HG03103 (cell line): ENCODE measurements at regions not wholly inside any gene's neighbourhood (a gene's known extent, or its start where the extent isn't known, plus 50 kb on each side); places are given as distances from the start of the nearest gene placed in this dataset.
"Not testable (repeated sequence)": the region's sequence is repeated elsewhere in the genome, so short reads cannot be mapped to it uniquely, and the experiment has no call there.

Experiments
- ATAC-seq: cut with Tn5 transposase; IDR thresholded peaks from one replicate; pipeline ENCODE4 v1.9.1; 2021; ENCODE audit warnings: low read depth; ENCODE audit not compliant: unreplicated experiment

DNA sequence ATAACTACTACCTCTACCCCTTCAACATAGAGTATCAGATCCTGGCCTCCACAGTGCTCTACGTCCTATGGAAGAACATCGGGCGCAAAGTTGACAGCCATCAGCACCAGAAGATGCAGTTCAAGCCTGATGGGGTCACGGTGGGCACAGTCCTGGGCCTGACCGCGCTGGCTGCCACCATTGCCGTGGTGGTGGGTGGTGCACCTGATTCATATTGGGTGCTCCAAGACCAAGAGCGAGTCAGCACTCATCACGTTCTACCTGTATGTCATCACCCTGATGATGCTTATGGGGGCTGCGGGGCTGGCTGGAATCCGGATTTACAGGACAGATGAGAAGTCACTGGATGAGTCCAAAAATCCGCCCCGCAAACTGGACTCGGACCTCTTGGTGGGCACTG, 846.4 kb downstream of the RPIA start:
- not testable (repeated sequence) for ATAC-seq

DNA sequence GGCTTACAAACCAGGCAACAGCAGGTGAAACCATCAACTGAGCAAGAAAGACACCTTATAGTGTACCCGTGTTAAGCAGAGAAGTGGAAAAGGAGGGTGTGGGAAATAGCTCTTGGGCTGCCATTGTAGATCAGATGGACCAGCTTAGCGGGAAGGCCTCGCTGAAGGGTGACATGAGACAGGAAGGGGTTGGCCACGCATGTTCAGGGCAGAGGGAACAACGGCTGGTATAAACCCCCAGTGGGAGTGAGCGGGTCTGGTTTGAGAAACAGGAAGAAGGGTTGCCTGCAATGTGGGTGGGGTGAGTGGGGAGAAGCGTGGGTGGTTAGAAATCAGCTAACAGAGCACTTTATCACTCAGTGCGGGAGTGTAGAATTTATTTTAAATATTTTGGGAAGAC, 852.6 kb downstream of the RPIA start:
- ATAC-seq, result not testable (repeated sequence)

GRCh38 chr2:89579154-89579553, 887.7 kb downstream of the RPIA start:
- not testable (repeated sequence) for ATAC-seq

DNA sequence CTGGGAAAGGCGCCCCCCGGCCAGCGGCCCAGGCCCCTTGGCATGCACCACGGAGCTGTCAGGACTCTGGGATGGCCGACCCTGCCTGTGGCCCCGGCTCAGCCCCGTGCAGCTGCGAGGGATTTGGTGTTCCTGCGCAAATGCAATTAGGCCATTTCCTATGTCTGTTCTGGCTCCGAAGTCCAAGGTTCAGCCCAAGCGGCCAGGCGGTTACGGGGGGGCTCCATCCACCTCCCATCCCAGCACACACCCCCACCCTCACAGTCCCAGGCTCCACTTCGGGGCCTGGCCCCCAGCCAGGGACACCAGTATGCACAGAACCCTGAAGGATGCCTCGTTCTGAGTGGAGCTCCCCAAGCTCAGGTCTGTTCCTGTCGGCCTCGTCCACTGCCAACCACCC, 891.3 kb downstream of the RPIA start:
- ATAC-seq, result not testable (repeated sequence)

DNA sequence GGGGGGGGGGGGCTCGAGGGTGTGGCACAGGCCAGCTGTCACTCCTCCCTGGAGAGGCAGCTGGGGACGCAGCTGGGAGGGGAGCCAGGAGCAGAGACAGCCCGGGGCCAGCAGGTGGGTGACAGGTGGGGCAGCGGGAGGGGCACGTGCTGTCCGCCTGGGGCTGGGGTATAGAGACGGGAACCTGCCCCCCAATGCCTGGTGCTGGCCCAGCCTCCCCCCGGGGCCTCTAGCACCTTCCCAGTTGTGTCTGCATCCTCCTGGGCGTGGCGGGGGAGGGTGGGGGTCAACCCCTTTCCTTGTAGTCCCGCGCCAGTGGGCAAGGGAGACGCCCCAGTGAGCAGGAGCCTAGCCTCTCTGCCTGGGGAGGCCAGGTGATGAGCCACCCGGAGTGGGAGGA, 892.6 kb downstream of the RPIA start:
- ATAC-seq, result not testable (repeated sequence)

DNA sequence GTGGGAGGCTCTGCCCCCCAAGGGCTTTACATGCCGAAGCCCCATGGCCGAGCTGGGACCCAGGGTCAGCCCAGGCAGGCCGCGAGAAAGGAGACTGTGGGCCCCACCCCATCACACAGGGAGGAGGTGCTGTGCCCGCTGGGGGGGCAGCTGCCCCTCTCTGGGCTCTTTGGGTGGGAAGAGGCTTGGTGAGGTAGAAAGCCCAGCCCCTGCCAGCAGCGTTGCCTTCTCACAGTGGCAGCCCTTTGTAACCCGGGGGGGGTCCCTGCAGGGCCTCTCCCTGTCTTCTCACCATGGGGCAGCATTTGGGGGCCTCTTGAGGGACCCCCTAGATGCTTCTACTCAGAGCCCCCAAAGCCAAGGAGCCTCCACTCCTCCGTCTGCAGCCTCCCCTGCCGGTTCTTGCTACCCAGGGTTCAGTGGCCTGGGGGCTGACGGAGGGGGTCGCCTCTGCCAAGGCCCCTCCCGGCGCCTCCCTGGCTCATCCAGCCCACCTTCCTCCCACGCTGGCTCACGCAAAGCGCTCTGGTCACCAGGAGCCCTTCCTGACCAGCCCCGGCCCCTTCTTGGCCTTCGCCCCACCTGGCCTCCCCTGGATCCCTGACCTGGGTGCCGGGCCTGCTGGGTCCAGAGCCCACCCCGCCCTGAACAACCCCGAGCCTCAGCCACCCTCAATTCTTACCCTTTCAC, 893.5 kb downstream of the RPIA start:
- ATAC-seq, result not testable (repeated sequence)

DNA sequence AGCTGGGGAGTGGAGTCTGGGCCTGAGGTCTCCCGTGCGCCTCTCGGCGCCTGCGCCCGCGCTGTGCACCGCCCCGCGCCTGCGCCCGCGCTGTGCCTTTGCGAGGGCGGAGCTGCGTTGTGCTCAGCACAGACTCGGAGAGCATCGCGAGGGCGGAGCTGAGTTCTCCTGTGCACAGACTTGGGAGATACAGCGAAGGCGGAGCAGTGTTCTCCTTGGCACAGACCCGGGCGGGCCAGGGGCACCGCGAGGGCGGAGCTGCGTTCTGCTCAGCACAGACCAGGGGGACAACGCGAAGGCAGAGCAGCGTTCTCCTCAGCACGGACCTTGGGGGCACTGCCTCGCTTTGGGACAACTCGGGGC, 894.1 kb downstream of the RPIA start:
- ATAC-seq, result peak; percentile 99

DNA sequence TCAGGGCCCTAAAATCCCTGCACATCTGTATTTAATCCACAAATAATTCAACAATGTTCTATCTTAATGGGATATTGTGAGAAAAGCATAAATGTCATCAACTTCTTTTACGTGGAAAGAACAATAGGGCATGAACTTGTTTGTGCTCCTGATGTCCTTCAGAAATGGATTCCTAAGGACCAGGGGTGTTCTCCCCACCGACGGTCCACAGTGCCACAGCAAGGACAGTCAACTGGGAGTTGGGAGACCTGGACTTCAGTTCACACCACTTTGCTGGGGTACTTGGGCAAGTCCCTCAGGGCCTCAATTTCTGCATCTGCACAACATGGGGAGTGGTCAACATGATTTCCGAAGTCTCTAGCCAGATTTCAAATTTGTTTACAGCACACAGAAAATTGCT, 908.4 kb downstream of the RPIA start:
- not testable (repeated sequence) for ATAC-seq

DNA sequence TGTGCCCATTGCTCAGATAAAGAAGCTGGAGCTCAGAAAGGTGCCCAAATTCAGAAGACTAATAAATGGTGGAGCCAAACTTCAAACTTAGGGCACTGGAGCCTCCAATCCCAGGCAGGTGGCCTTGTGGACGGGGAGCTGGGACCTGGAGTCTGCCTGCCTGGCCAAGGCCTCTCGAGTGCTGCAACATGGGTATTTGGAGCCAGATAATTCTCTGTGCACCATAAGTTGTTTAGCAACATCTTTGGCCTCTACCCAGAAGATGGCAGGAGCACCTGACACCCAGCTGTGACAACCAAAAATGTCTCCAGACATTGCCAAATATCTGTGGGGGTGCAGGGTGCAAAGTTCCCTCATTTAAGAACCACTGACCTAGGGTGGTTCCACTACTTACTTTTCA, 915.0 kb downstream of the RPIA start:
- ATAC-seq, result not testable (repeated sequence)

- ATAC-seq, result not testable (repeated sequence)
Observed at GRCh38 chr2:89610207-89610926, 918.9 kb downstream of the RPIA start.

- not testable (repeated sequence) for ATAC-seq
Observed at GRCh38 chr2:89610927-89611515, 919.5 kb downstream of the RPIA start.

DNA sequence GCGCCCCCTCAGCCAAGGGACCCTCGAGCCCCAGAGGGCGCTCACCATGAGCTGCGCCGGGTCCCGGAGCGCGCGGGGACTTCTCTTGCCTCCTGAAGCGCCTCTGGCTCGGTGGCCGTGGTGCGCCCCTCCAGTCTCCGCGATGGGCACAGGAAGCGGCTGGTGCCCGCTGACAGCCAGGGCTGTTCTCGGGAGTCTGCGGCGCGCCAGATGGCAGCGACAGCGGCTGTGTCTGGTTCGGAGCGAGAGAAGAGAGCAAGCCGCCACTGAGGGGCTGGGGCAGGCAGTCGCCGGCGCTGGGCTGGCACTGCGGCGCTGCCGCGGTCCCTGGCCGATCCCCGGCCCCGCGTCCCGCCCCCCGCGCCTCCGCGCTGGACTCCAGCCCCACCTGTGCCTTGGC, 920.2 kb downstream of the RPIA start:
- ATAC-seq, result not testable (repeated sequence)

GRCh38 chr2:89649268-89649667, 957.8 kb downstream of the RPIA start:
- ATAC-seq, result not testable (repeated sequence)

GRCh38 chr2:89679254-89679653, 987.8 kb downstream of the RPIA start:
- not testable (repeated sequence) for ATAC-seq
